HG03060 (cell line): ENCODE measurements at regions not wholly inside any gene's neighbourhood (a gene's known extent, or its start where the extent isn't known, plus 50 kb on each side); places are given as distances from the start of the nearest gene placed in this dataset.

Source experiments
- ATAC-seq: cut with Tn5 transposase; IDR thresholded peaks from one replicate; pipeline ENCODE4 v1.9.1; 2021; ENCODE audit warnings: low read depth, moderate number of reproducible peaks; ENCODE audit not compliant: unreplicated experiment

DNA sequence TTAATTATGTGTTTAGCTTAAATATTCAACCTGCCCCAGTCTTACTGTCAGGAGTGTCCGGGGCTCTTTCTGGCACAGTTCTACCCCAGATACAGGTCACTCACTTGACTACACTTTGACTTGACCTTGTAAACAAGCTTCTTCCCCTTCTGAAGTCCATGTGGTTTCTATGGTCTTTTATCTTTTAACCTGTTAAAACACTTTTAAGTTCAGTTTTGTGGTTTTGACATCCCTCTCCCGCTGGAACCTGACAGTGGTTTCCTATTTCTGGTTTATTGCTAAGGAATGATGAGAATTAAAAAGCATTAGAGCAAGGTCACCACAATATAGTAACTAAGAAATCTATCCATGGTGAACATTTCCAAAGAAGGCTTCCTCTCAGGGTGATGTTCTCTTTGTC, 300.1 kb downstream of the TMEM167A start:
- ATAC-seq = no peak

DNA sequence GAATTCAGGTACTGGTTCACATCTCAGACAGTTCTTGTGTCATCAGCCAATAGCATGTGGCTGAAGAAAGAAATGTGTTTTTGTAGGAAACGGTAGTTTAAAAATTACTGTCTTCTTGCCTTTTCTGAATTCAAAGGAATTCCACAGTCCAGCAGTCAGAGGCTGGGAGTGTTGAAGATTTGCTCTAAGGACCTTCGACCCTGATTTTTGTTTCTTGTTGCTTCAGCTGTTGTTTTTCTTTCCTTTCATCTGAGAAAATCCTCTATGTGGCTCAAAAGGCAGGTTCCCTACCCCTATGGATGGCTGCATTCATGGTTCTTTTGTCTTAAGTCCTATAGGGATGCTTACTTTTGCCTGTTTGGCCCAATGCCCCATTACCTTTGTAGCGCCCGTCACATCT, 304.9 kb downstream of the TMEM167A start:
- ATAC-seq = no peak

DNA sequence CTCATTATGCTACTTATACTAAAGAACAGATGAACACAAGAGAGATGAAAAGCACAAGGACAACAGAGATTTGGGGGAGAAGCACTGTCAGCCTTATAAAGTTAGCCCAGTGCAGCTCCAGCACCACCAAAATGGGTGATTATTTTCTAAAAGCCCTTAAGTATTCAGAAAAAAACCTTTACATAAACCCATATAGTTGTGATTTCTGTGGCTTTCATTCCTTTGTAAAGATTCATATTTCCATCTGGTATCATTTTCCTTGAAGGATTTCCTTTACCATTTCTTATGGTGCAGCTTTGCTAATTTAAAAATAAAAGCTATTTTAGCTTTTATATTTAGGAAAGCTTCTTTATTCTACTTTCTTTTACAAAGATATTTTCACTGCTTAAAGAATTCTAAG, 311.0 kb downstream of the TMEM167A start:
- ATAC-seq = no peak

DNA sequence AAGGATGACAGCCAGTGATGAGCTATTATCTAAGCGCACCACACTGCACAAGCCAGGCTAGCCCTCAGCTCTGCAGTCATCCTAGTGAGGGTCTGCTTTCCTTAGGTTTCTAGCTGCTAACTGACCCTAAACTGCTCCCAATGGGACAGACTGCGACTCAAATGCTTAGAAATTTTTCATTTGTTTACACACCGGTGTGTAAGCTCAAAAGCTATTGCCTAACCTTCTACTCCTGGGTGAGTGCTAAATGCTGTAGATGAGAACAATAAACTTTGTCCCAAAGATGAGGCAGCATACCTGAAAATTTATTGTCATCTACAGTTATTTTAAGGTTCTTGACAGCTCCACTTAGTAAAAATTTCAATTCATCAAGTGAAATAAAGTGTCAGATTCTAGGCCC, 311.4 kb downstream of the TMEM167A start:
- no peak for ATAC-seq

DNA sequence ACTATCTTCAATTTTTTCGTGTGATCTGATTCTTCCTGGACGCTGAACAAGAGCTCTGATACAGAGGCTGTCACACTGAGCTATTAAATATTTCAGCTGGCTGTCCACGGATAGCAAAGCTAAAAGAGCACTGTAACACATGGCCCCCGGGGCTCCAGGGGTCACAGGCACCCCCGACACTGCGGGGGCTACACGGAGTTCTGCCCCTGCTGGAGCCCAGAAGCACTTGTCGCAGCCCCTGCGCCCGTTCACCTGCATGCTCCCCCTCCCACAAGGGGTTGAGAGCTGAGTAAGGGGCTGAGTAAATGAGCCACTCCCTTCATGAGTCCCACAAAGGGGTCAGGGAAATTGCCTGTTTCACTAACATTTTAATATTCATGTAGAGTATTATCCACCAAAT, 316.3 kb downstream of the TMEM167A start:
- ATAC-seq = no peak

DNA sequence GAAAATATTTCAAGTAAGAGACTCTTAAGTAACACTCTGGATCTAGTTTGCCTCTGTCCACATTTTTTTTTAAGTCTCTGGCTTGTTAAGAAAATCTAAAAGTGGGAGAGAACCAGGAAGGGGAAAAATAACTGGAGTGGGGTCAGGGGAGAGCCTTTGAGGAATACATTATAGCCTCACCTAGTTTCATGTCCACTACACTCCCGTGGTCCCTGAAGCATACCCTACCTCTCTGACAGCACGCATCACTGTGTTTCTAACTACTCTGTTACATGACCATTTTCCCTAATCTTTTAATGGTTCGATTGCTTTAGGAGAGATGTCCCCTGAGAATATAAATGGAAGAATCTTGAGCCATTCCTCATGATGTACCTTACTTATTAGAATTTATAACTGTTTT, 318.3 kb downstream of the TMEM167A start:
- ATAC-seq = no peak

DNA sequence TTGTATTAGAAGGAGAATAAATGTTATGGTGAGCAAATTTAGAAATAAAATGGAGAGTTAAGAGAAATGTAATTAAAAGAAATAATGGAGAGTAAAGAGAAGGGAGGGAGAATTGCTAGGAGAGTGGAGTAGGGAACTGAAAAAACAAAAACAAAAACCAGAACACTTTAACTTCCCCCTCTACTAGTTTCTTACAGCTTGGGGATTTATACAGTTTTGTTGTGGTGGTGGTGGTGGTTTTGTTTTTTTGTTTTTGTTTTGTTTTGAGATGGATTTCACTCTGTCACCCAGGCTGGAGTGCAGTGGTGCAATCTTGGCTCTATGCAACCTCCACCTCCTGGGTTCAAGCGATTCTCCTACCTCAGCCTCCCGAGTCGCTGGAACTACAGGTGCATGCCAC, 322.4 kb downstream of the TMEM167A start:
- ATAC-seq = peak; percentile 70

DNA sequence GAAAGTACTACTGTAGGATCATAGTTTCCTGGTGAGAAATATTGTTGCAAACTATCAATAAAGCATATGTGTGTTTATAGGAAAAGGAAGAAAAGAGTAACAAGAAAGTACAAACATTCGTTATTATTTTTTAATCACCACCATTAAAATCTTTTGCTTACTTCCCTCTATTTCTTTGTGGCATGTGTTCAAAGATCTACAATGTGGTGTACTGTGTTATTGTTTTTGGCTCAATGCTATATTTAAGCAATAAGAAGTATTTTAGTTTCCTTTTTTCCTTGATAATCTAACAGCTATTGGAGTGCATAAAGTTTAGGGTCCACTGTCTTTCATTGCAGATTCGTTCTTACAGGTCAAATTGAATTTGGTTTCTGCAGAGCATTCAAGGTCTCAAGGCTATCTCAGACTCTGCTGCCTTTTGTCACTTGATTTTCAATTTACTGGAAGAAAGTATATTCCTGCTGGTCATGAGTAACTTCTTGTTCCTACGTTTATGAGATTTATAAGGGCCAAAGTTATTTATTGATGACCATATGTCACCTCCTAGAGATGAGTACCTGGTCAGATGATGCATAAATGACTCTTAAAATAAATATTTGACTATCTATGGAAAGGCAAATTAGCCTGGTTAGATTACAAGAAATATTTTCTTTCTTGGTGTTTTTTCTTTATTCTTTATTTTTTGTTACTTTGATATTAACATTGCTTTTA, 323.0 kb downstream of the TMEM167A start:
- no peak for ATAC-seq

DNA sequence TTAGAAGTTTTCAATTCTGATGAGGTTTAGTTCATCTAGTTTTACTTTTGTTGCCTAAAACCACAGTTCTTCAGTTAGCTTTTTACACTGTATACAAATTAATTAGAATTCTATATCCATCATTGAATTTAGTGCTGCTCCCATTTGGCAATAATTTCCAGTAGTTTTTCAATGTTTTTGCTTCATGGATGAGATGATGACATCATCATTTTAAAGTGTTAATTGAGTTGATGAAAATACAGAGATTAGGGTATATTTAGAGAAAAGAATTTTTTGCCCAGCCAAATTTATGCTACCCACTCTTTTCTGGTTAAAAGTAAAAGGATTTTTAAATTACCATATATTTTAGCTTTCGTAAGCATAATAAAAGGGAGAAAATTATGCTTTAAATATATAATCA, 323.8 kb downstream of the TMEM167A start:
- no peak for ATAC-seq

DNA sequence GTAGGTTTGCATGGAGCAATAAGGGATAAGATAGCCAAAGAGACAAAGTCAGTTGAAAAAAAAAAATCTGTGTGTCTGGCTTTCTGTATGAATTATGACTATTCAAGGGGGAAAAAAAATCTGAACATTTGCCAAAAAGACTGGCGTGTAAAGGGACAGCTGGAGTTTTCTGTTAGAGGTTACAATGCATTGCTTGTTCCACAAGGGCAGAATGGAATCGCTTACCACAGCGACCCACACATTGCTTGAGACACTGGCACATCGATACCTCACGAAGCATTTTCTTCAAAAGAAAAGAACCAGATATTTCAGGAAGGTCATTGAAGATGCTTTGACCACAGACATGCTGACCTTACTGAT, 327.8 kb downstream of the TMEM167A start:
- no peak for ATAC-seq

DNA sequence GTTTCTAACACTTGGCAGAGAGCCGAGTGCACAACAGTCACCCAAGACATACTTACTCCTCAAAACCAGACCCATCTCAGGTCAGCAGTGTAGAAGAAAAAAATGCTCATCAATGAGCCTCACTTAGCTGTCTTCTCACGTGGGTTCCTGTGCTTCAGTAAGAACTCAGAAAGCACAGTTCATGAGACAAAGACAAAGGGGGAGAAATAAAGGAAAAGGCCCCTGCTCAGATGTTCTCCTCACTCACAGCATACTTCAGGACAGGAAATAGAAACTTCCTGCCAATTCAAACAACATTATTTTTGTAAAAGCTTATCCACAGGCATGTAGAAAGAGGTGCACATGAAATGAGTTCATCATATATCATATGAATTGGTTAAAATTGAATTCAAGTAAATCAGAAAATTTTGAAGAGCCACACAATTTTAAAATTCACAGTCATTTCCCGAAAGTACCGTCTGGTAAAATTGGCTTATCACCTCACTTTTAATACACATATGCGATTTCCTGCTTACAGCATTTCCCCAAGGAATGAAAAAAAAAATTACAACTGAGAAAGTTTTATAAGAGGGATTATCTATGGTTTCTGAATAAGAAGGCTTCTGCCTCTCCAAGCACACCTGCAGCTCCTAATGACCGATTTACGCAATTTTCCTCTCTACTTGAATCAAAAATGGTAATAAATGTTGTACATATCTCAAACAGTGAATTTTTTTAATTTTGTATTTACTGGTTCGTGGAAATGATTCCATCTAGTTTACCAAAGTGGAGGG, 328.3 kb downstream of the TMEM167A start:
- ATAC-seq = no peak

DNA sequence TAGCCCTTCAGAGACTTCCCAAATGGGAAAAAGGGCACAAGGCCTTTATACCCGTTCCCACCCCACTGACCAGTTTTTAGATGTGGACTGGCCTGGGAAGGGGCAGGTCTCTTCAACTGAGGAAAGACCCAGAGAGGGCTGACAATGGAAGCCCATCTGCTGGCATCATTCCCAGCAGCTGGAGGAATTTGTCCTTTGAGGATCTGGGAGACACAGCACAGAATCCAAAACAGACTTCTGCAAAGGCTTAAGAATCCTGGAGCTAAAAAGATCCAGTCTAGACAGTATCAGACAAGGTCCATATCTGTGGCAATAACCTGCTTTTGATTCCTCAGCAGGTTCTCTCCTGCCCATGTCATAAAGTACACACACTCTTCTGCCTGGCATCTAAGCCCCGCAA, 329.2 kb downstream of the TMEM167A start:
- no peak for ATAC-seq

DNA sequence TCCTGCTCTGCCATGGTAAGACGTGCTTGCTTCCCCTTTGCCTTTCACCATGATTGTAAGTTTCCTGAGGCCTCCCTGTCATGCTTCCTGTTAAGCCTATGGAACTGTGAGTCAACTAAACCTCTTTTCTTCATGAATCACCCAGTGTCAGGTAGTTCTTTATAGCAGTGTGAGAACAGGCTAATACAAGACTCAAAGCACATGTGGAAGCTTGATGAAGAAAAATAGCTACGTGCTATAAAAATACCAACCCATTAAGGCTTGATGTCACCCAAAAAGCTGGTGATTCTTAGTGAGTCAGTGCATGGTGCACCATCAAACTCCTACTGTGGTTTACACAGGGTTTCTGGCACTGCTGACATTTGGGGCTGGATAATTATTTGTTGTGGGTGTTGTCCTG, 332.2 kb downstream of the TMEM167A start:
- no peak for ATAC-seq

DNA sequence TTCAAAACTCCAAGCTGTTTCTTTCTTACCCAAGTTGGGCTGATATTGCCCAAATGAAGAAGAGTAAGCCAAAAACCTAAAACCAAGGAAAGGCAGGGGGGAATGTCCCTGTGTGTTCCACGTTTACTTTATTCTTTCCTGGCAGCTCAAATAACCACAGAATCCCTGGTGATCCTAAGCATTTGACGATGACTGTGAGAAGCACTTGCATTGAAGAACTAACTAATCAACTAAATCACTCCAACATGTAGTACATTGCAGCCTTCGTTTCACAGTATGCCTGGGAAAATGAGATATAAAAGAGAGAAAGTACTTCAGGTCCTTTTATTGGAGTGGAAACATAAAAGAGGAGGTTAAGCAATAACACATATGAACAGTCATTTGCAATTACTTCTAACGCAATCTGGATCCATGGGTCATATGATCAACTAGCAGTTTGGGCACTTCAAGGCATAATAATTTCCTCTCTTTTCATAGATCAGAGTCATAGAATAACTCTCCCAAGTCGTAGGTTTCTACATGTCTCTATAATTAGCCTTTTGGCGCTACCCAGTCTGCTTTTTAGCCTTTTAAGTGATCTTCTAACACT, 338.4 kb downstream of the TMEM167A start:
- no peak for ATAC-seq

DNA sequence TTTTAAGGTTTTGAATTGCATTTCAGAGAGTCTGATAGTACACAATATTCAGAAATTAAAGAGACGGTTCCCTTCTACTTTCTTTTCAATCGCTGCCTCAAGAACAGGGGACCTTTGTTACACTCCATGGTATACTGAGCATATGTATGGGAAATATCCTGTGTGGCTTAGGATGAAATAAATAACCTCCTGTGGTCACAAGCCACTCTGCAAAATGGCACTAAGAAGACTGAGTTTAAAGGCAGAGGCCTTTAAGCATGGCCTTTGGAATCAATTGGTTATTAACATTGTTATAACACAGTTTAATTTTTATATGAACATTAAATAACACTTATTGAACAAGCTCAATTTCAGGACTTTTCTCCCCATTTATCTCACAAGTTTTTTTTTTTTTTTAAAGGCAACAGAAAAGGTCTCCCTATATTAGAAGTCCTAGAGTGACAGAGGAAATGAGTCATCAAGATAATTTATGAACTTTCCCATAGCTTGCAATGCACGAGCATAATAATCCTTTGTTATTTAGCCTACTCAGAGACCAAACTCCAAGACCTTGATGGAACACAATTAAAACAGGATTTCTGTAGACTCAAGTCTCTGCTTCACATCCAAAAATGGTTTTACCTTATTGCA, 341.9 kb downstream of the TMEM167A start:
- no peak for ATAC-seq

DNA sequence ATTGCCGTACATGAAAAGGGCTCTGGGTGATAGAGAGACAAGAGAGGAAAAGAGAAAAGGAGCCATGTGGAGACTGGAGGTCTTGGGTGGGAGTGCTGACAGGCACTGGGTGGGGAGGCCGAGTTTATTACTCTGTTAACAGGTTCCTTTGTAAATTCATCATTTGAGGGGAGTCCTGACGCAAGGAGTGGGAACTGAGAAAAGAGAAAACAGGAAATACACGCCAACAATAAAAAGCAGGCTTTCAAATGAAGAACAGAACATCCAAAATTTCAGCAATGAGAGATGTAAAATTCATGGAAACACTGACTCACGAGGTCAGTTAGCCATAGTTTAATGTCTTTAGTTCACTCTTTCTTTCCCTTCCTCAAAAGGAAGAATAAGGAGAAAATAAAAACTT, 342.8 kb downstream of the TMEM167A start:
- ATAC-seq = no peak

DNA sequence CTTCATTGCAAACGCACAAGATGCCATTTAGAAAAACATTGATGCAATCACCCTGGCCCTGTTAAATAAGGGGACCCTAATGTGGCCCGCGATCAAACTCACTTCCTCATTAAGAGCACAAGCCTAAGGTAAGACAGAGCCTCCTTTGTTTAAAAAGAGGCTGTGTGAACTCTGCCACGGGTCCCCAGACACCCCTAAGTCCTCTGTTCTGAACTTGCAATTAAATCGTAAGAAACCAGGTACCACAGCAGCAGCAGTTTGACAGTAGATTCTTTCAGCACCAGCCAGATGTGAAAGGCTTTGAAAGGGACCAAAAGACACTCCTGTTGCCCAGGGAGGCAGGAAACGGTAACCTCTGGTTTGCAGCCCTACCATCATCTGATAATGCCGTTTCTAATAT, 346.3 kb downstream of the TMEM167A start:
- ATAC-seq = no peak

DNA sequence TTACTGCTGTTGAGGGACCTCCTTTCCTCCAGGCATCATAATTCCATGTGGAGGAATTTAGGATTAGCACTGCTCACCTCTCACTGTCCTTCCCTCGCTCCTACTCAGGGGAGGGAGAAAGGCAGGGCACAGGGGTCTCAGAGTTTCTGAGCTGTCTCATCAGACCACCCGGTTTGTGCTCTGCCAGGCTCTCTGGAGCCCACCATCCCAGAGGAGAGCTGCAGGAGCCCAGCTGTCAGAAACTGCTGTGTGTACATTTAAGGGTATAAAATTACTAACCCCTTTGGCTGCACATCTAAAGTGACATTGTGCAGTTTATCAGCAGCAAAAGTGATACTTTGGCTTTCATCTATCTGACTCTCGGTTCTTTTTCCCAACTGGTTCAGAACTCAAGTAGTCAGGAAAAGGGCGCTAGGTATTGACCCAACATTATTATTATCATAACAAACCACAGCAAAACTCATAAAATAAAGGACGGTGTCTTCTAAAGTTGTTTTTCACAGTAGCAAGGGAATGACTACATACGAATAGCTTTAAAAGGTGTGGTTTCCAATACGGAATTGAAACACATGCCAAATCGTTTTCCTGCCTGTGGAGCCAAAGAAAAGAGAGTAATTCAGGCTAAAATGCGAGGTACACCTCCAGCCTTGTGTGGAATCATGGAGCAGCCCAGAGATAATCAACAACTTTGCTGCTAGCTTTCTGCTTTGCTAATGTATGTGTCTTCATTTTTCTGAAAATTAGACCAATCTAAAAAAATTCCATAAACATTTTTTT, 348.1 kb downstream of the TMEM167A start:
- no peak for ATAC-seq

DNA sequence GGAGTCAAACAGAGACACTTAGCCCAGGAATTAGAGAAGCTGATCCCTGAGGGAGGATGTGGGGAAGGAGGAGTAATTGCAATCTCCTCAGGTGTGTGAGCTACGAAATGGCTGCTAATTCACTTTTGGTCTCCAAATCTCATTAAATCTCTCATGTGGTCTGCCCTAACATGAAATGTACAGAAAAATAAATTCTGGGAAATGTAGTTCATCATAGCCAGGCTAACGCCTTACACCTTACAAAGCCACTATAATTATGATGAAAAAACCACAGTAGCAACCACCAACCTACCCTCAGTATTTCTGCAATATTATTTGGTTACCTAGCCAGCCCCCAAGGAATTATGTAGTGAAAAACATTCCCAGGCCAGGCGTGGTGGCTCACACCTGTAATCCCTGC, 354.0 kb downstream of the TMEM167A start:
- no peak for ATAC-seq

DNA sequence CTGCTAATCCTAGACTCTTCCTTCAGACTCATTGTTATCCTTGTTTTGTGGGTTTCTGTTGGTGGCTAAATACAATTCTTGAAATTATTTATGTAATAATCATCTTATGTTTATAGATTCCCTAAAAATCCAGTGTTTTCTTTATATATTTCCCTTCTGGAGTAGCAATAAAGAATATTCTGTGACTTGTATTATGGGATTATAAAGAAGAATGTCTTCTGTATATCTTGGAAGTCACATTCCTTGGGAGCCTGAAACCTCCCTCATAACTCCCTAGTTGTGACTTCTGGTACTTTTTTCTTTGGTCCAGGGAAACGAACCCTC, 356.1 kb downstream of the TMEM167A start:
- no peak for ATAC-seq
